H1 (cell line): ENCODE measurements at regions not wholly inside any gene's neighbourhood (a gene's known extent, or its start where the extent isn't known, plus 50 kb on each side); places are given as distances from the start of the nearest gene placed in this dataset.

Experiments
- ATF3 ChIP-seq: IDR thresholded peaks from 2 replicates; pipeline ENCODE4 v1.6.1; 2011; ENCODE audit warnings: low read depth, mild to moderate bottlenecking, low read length; ENCODE audit not compliant: insufficient read depth
- CTCF ChIP-seq, 3 experiments: IDR thresholded peaks; 1 replicate in 2 of 3; 2 replicates in 1 of 3; pipeline versions ENCODE4 v1.5.1 to v1.6.1; 2011; ENCODE audit warnings: low read length in 3 of 3, mild to moderate bottlenecking in 3 of 3, inconsistent platforms in 2 of 3, low read depth in 1 of 3, moderate library complexity in 1 of 3; ENCODE audit not compliant: insufficient read depth in 1 of 3; ENCODE audit errors: control extremely low read depth in 1 of 3
- EP300 ChIP-seq, 2 experiments: IDR thresholded peaks; 1 replicate in 1 of 2; 2 replicates in 1 of 2; pipeline ENCODE4 v1.6.1; 2011 to 2012; ENCODE audit warnings: low read depth in 2 of 2, low read length in 2 of 2, mild to moderate bottlenecking in 2 of 2, borderline replicate concordance in 1 of 2, inconsistent platforms in 1 of 2, moderate library complexity in 1 of 2
- EZH2 ChIP-seq: fragments of 200-600 bp; sonication (generic); IDR thresholded peaks from 2 replicates; pipeline ENCODE4 v1.7.1; 2012; ENCODE audit warnings: low read depth, mild to moderate bottlenecking, moderate library complexity, low read length, inconsistent platforms; ENCODE audit not compliant: severe bottlenecking
- KDM1A ChIP-seq: fragments of 200-600, 300-600 bp; sonication (generic); IDR thresholded peaks from 2 replicates; pipeline ENCODE4 v1.7.1; 2016; ENCODE audit warnings: mild to moderate bottlenecking, low read length, borderline replicate concordance
- MAX ChIP-seq: IDR thresholded peaks from 2 replicates; pipeline ENCODE4 v1.6.1; 2012; ENCODE audit warnings: inconsistent platforms
- POLR2A ChIP-seq, 2 experiments: IDR thresholded peaks; 1 replicate in 1 of 2; 2 replicates in 1 of 2; pipeline ENCODE4 v1.6.1; 2011; ENCODE audit warnings: low read depth in 2 of 2, low read length in 2 of 2, mild to moderate bottlenecking in 2 of 2; ENCODE audit errors: control extremely low read depth in 1 of 2
- TCF12 ChIP-seq: IDR thresholded peaks from 2 replicates; pipeline ENCODE4 v1.6.1; 2011; ENCODE audit warnings: low read depth, mild to moderate bottlenecking, low read length

- TF ChIP-seq TCF12 (no peak), POLR2A (IDR thresholded peaks at IDR 0.05; ENCODE audit: control extremely low read depth in 1 of 2, low read depth in 2 of 2, low read length in 2 of 2) (no peak), EZH2 (no peak), MAX (no peak), CTCF (IDR thresholded peaks at IDR 0.05; ENCODE audit: control extremely low read depth in 1 of 3, insufficient read depth in 1 of 3, low read depth in 1 of 3, low read length in 3 of 3) (no peak), ATF3 (no peak), KDM1A (no peak), EP300 (IDR thresholded peaks at IDR 0.05; ENCODE audit: borderline replicate concordance in 1 of 2, low read depth in 2 of 2, low read length in 2 of 2) (no peak)
Observed at GRCh38 chr10:22105270-22105669, 101.7 kb upstream of the DNAJC1 start.
